ENCODE measurements at regions not wholly inside any gene's neighbourhood (a gene's known extent, or its start where the extent isn't known, plus 50 kb on each side); places are given as distances from the start of the nearest gene placed in this dataset.

DNA sequence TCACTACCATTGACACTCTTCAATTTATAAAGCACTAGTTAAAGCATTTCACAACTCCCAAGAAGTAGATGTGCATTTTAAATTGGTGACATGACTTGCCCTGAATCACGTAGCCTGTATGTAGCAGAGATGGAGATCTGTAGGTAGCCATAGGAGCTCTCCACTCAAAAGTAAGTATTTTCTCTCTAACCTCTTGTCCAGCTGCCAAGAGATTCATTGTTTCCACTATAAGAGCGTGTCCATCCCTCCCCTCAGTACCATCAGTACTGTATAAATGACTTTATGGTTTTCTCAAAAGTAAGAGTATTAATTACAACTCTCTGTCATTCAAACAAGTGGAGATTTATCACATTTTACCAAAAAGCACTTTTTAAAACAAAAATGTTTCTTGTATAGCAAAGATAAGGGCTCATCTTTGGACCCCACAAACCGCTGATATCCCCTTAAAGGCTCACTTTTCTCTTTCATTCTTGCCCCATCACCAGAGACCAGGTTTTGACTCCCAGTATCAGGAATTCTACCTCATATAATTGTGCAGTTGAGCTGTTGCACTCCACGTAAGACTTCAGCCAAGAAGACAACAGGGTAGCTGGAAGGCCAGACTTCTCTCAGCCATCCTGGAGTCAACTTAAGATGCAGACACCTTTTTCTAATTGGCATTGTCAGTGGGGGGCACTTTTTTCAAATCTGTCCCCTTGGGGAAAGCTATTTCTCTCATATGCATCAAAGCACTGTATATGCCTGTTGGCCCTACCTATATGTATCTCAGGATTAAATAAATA, 78.0 kb upstream of the GALNT5 start:
- TF ChIP-seq, protein P1, sequence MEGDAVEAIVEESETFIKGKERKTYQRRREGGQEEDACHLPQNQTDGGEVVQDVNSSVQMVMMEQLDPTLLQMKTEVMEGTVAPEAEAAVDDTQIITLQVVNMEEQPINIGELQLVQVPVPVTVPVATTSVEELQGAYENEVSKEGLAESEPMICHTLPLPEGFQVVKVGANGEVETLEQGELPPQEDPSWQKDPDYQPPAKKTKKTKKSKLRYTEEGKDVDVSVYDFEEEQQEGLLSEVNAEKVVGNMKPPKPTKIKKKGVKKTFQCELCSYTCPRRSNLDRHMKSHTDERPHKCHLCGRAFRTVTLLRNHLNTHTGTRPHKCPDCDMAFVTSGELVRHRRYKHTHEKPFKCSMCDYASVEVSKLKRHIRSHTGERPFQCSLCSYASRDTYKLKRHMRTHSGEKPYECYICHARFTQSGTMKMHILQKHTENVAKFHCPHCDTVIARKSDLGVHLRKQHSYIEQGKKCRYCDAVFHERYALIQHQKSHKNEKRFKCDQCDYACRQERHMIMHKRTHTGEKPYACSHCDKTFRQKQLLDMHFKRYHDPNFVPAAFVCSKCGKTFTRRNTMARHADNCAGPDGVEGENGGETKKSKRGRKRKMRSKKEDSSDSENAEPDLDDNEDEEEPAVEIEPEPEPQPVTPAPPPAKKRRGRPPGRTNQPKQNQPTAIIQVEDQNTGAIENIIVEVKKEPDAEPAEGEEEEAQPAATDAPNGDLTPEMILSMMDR (IDR thresholded peaks at IDR 0.05) = no peak
- TF ChIP-seq EP300 (IDR thresholded peaks at IDR 0.05) = no peak
- no peak for TF ChIP-seq POLR2A (IDR thresholded peaks at IDR 0.05)

All from sigmoid colon (tissue), 4 donors.